Endothelial cell of umbilical vein (primary cell): ENCODE measurements at regions not wholly inside any gene's neighbourhood (a gene's known extent, or its start where the extent isn't known, plus 50 kb on each side); places are given as distances from the start of the nearest gene placed in this dataset.

ENCODE experiments used
- BruUV-seq: library from RNA; stranded (reverse); fragments of 400-500 nt; replicated peaks from 2 replicates; lab custom pipeline; 2021; lab: Mats Ljungman, UMichigan
- CTCF ChIA-PET: fragments of 300-600, 350-600 bp; sonication (Branson Sonifier 250); formaldehyde crosslinking; loops from one replicate; lab custom pipeline; 2021; ENCODE audit warnings: antibody characterized with exemption, inconsistent platforms; lab: Charles Lee
- POLR2A ChIA-PET: fragments of 300-600, 350-600 bp; sonication (Branson Sonifier 250); formaldehyde crosslinking; loops from one replicate; lab custom pipeline; 2021; ENCODE audit warnings: antibody characterized with exemption, inconsistent platforms; lab: Charles Lee
- DNase-seq: peaks from one replicate; pipeline ENCODE4 v3.0.0-alpha.2; 2011; ENCODE audit warnings: low read depth, low spot score
- FAIRE-seq: peaks from 2 replicates; lab custom pipeline; 2011; peaks lifted over from hg19 to GRCh38; lab: Jason Lieb, UNC
- H2AFZ ChIP-seq: 2 replicates; pipeline ENCODE4 v1.6.0; 2012; ENCODE audit warnings: low read depth, low read length, control low read depth, inconsistent platforms
- H3K27ac ChIP-seq: 2 replicates; pipeline ENCODE4 v1.5.1; 2011; ENCODE audit warnings: low read depth, mild to moderate bottlenecking, control low read depth, low read length, moderate library complexity; ENCODE audit not compliant: insufficient read depth
- H3K27me3 ChIP-seq, 2 experiments: 2 replicates each; pipeline versions ENCODE4 v1.6.0 to v1.6.1; 2011; ENCODE audit warnings: low read length in 2 of 2, mixed read lengths in 1 of 2; ENCODE audit not compliant: control insufficient read depth in 2 of 2, insufficient read depth in 2 of 2
- H3K36me3 ChIP-seq, 2 experiments: 2 replicates in 1 of 2; 3 replicates in 1 of 2; pipeline ENCODE4 v1.5.1; 2011; ENCODE audit warnings: low read length in 2 of 2, mild to moderate bottlenecking in 1 of 2, moderate library complexity in 1 of 2; ENCODE audit not compliant: control insufficient read depth in 2 of 2, insufficient read depth in 2 of 2; ENCODE audit errors: extremely low read depth in 1 of 2
- H3K4me1 ChIP-seq: 3 replicates; pipeline ENCODE4 v1.5.1; 2011; ENCODE audit warnings: mild to moderate bottlenecking, low read length; ENCODE audit not compliant: control insufficient read depth, insufficient read depth; ENCODE audit errors: extremely low read depth
- H3K4me2 ChIP-seq: 2 replicates; pipeline ENCODE4 v1.6.1; 2011; ENCODE audit warnings: low read length, control low read depth, mixed read lengths; ENCODE audit not compliant: insufficient read depth
- H3K4me3 ChIP-seq, 3 experiments: fragments of 200-600 bp in 1 of 3; sonication (generic), shearing (Covaris generic) in 1 of 3; replicated peaks in 1 of 3; 2 replicates each; pipeline ENCODE4 v1.5.1; 2011 to 2016; ENCODE audit warnings: control low read depth in 3 of 3, low read length in 3 of 3, mild to moderate bottlenecking in 2 of 3, inconsistent platforms in 1 of 3, low read depth in 1 of 3, moderate library complexity in 1 of 3; ENCODE audit not compliant: insufficient read depth in 1 of 3
- H3K79me2 ChIP-seq: 2 replicates; pipeline ENCODE4 v1.6.0; 2012; ENCODE audit warnings: low read length, inconsistent platforms; ENCODE audit not compliant: control insufficient read depth, insufficient read depth
- H3K9ac ChIP-seq: replicated peaks from 2 replicates; pipeline ENCODE3; 2011; ENCODE audit warnings: low read length, control low read depth; ENCODE audit not compliant: insufficient read depth; ENCODE audit errors: extremely low read depth
- H3K9me1 ChIP-seq: replicated peaks from 3 replicates; pipeline ENCODE4 v1.6.0; 2011; ENCODE audit warnings: mild to moderate bottlenecking, low read length; ENCODE audit not compliant: control insufficient read depth, insufficient read depth; ENCODE audit errors: extremely low read depth
- H3K9me3 ChIP-seq: replicated peaks from 2 replicates; pipeline ENCODE4 v1.5.1; 2012; ENCODE audit warnings: low read length, inconsistent platforms; ENCODE audit not compliant: control insufficient read depth, insufficient read depth
- H4K20me1 ChIP-seq: replicated peaks from 2 replicates; pipeline ENCODE3; 2011; ENCODE audit warnings: mild to moderate bottlenecking, low read length; ENCODE audit not compliant: control insufficient read depth, insufficient read depth; ENCODE audit errors: extremely low read depth
- CTCF ChIP-seq, 2 donors: IDR thresholded peaks; 1 replicate in 1 of 2; 2 replicates in 1 of 2; pipeline ENCODE4 v1.5.1; 2011; ENCODE audit warnings: low read length in 2 of 2, mild to moderate bottlenecking in 2 of 2, moderate library complexity in 2 of 2, control low read depth in 1 of 2, inconsistent platforms in 1 of 2, low read depth in 1 of 2; ENCODE audit not compliant: insufficient read depth in 1 of 2; ENCODE audit errors: extremely low read depth in 1 of 2
- EZH2 ChIP-seq: IDR thresholded peaks from 2 replicates; pipeline ENCODE4 v1.6.1; 2012; ENCODE audit warnings: borderline replicate concordance, low read depth, mild to moderate bottlenecking, moderate library complexity, low read length, inconsistent platforms; ENCODE audit not compliant: severe bottlenecking
- FOS ChIP-seq: IDR thresholded peaks from 2 replicates; pipeline ENCODE4 v1.6.1; 2011; ENCODE audit warnings: mild to moderate bottlenecking, low read length, moderate library complexity, borderline replicate concordance; ENCODE audit not compliant: insufficient read depth
- GATA2 ChIP-seq: IDR thresholded peaks from 2 replicates; pipeline ENCODE4 v1.7.0; 2011; ENCODE audit warnings: low read depth, mild to moderate bottlenecking, moderate library complexity, mixed read lengths, low read length; ENCODE audit not compliant: insufficient read length, insufficient read depth
- JUN ChIP-seq: IDR thresholded peaks from 2 replicates; pipeline ENCODE4 v1.6.1; 2011; ENCODE audit warnings: borderline replicate concordance, low read depth; ENCODE audit not compliant: insufficient read length, insufficient read depth
- MAX ChIP-seq: IDR thresholded peaks from 2 replicates; pipeline ENCODE4 v1.6.1; 2011; ENCODE audit not compliant: insufficient read depth, insufficient read length
- MYC ChIP-seq: IDR thresholded peaks from one replicate; pipeline ENCODE4 v1.6.1; 2011; ENCODE audit warnings: mild to moderate bottlenecking, low read depth, low read length
- POLR2A ChIP-seq: IDR thresholded peaks from 2 replicates; pipeline ENCODE4 v1.6.1; 2012; ENCODE audit warnings: low read depth, mild to moderate bottlenecking, control low read depth, low read length
- POLR2AphosphoS5 ChIP-seq: IDR thresholded peaks from 2 replicates; pipeline ENCODE4 v1.6.1; 2012; ENCODE audit warnings: low read depth, mild to moderate bottlenecking, control low read depth, low read length, moderate library complexity; ENCODE audit not compliant: insufficient read depth
- dilution Hi-C: fragments of 300-500 bp; cut with MboI; formaldehyde crosslinking; loops from one replicate; pipeline ENCODE4 v1.15.0; 2019; ENCODE audit warnings: low sequenced_read_pairs; ENCODE audit not compliant: extremely low pct_ligation_motif_present
- intact Hi-C: fragments of 100-400 bp; cut with micrococcal nuclease; formaldehyde crosslinking; loops from one replicate; pipeline ENCODE4 v1.10.0; 2022

GRCh38 chr3:18597919-18598318 is 172.8 kb upstream of the SATB1 start:
- Histone ChIP-seq H3K4me1 (no peaks in the 10 kb centered on the region), H2AFZ (no peak overlapping the region), H3K27me3 (no peaks in the 10 kb centered on the region), H3K9me3 (peaks cover 2% of the 10 kb centered on the region), H4K20me1 (no peaks in the 10 kb centered on the region), H3K36me3 (no peaks in the 10 kb centered on the region), H3K9me1 (no peaks in the 10 kb centered on the region), H3K4me2 (no peak overlapping the region), H3K79me2 (no peaks in the 10 kb centered on the region), H3K4me3 (no peak overlapping the region), H3K9ac (no peak overlapping the region), H3K27ac (no peak overlapping the region)
- ChIA-PET CTCF (no interaction called here), POLR2A (no interaction called here)
- no peak for FAIRE-seq
- intact Hi-C loops (no loop called here), dilution Hi-C loops (no loop called here)
- TF ChIP-seq MAX (no peak), GATA2 (no peak), FOS (no peak), MYC (no peak), EZH2 (no peak), POLR2AphosphoS5 (no peak), POLR2A (no peak), CTCF (IDR thresholded peaks at IDR 0.05; ENCODE audit: extremely low read depth in 1 of 2, insufficient read depth in 1 of 2, low read depth in 1 of 2, low read length in 2 of 2) (no peak), JUN (no peak)
- DNase-seq, result no peak
- no TSS peak for BruUV-seq
